ENCODE measurements at regions not wholly inside any gene's neighbourhood (a gene's known extent, or its start where the extent isn't known, plus 50 kb on each side); places are given as distances from the start of the nearest gene placed in this dataset.

DNA sequence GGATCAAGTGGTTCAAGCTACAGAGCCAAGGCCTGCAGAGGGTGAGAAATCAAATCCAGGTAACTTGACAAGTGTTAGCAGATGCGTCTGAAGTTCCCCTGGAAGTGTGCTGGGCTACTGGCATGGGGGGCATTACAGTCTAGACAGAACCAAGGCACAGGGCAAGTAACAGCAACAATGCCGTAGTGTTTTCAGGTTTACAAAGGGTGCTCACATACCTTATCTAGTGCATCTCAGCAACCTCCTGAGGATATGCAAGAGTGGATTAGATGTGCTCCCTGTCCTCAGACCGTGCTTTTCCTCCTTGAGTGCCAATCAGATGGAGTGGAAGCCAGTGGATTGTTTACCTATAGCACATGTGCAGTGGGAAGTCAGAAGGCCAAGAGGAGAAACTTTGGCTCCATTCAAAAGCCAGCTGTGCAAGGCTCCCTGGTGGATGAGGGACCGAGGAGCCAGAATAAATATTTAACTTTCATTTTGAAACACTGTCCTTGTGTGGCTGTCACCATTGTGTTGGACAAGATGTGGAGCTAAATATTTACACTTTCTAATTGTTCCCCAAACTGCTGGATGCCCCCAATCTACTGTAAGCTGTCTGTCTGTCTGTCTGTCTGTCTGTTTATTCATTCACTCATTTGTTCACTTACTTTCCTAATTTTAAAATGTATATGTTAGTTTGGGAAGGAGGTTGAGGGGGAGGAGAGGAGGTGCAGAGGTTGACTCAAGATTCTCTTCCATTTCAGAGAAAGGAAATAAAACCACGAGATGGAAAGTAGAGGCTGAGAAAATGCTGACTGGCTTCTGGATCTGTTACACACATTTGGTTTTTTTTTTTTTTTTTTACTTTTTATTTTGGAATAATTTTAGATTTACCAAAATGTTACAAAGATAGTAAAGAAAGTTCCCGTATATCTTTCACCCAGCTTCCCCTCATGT lies 184.0 kb upstream of the PARP11 start:
- ChIA-PET CTCF (ENCODE audit: low intra/inter-chr PET ratio, low total read pairs) (no interaction called here), POLR2A (interaction anchor here (0.7 to 0.8 kb wide), 2 partner anchors 45 to 65 kb away, joined by 3 to 4 read pairs; no protein-coding TSS in a partner anchor)
- H3K4me1 ChIP-seq (ENCODE audit: insufficient read depth, low read length), result peaks cover 44% of the 10 kb centered on the region
- FAIRE-seq (peak; percentile 98), DNase-seq (ENCODE audit: low spot score) (peak; percentile 81), ATAC-seq (peak; percentile 98)
- WGBS (ENCODE audit: low lambda C conversion rate), result 34% methylated on average over 4 of the region's 6 CpGs
- no peaks in the 10 kb centered on the region for H3K27me3 ChIP-seq (ENCODE audit: control insufficient read depth in 1 of 2, insufficient read depth in 2 of 2, low read length in 2 of 2)
- no peak overlapping the region for H3K4me3 ChIP-seq (replicated peaks in 1 of 3; ENCODE audit: insufficient read depth in 1 of 3, low read depth in 2 of 3, low read length in 3 of 3)
- H2AFZ ChIP-seq (ENCODE audit: low read length), result no peak overlapping the region
- no peak overlapping the region for H3K27ac ChIP-seq (ENCODE audit: extremely low read length, insufficient read depth, low read length)
- no peaks in the 10 kb centered on the region for H3K9me3 ChIP-seq (ENCODE audit: low read length)
- no TSS peak for BruUV-seq (replicated peaks)
- no peaks in the 10 kb centered on the region for H3K79me2 ChIP-seq (ENCODE audit: insufficient read depth, low read length)
- in situ Hi-C loops (cut with HindIII; ENCODE audit: extremely low pct_ligation_motif_present, low pct_unique_long_range_greater_than_20kb) (no loop called here), intact Hi-C loops (cut with micrococcal nuclease; ENCODE audit: unreplicated experiment) (no loop called here)
- H3K4me2 ChIP-seq (ENCODE audit: low read depth, low read length), result peak overlapping the region; percentile 27
- H3K36me3 ChIP-seq (replicated peaks in 1 of 2; ENCODE audit: control insufficient read depth in 1 of 2, insufficient read depth in 2 of 2, low read length in 2 of 2), result no peaks in the 10 kb centered on the region
- no peaks in the 10 kb centered on the region for H4K20me1 ChIP-seq (ENCODE audit: insufficient read depth, low read length)
- no peak overlapping the region for H3K9ac ChIP-seq (ENCODE audit: insufficient read depth, low read depth, low read length)
- TF ChIP-seq NCOR1 (IDR thresholded peaks at IDR 0.05; ENCODE audit: borderline replicate concordance, low read length) (peak; percentile 48; the same call in 1 of the 2 replicates), FOXO1 (CRISPR knock-in tag; IDR thresholded peaks at IDR 0.05) (peak; percentile 26; the same call in 1 of the 2 replicates), JUND (CRISPR knock-in tag; IDR thresholded peaks at IDR 0.05) (no peak), ZNF652 (CRISPR knock-in tag; IDR thresholded peaks at IDR 0.05; ENCODE audit: borderline replicate concordance, low read depth) (no peak), ZSCAN22 (CRISPR knock-in tag; IDR thresholded peaks at IDR 0.05) (peak; percentile 99), RXRB (CRISPR knock-in tag; IDR thresholded peaks at IDR 0.05; ENCODE audit: borderline replicate concordance) (peak; percentile 57; the same call in 1 of the 2 replicates), HNRNPL (IDR thresholded peaks at IDR 0.05; ENCODE audit: low read depth, low read length) (no peak), ELF1 (CRISPR knock-in tag; IDR thresholded peaks at IDR 0.05) (no peak), ZNF772 (CRISPR knock-in tag; IDR thresholded peaks at IDR 0.05) (peak; percentile 40; the same call in 1 of the 2 replicates), PHF20 (CRISPR knock-in tag; IDR thresholded peaks at IDR 0.05) (no peak), SPEN (CRISPR knock-in tag; IDR thresholded peaks at IDR 0.05; ENCODE audit: low read depth) (no peak), SNAPC2 (CRISPR knock-in tag; IDR thresholded peaks at IDR 0.05) (no peak), FOXK2 (IDR thresholded peaks at IDR 0.05) (no peak), SRY (CRISPR knock-in tag; IDR thresholded peaks at IDR 0.05) (no peak), ATM (IDR thresholded peaks at IDR 0.05; ENCODE audit: borderline replicate concordance) (no peak), RBAK (CRISPR knock-in tag; IDR thresholded peaks at IDR 0.05) (no peak), ZNF317 (CRISPR knock-in tag; IDR thresholded peaks at IDR 0.05) (peak; percentile 87), NFIC (IDR thresholded peaks at IDR 0.05; ENCODE audit: low read length) (peak; percentile 40; the same call in 1 of the 2 replicates), TCF7 (IDR thresholded peaks at IDR 0.05; ENCODE audit: low read depth) (peak; percentile 51), ZNF510 (CRISPR knock-in tag; IDR thresholded peaks at IDR 0.05; ENCODE audit: low read depth) (no peak)
- TF ChIP-seq, protein P1, sequence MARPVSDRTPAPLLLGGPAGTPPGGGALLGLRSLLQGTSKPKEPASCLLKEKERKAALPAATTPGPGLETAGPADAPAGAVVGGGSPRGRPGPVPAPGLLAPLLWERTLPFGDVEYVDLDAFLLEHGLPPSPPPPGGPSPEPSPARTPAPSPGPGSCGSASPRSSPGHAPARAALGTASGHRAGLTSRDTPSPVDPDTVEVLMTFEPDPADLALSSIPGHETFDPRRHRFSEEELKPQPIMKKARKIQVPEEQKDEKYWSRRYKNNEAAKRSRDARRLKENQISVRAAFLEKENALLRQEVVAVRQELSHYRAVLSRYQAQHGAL (CRISPR knock-in tag; IDR thresholded peaks at IDR 0.05; ENCODE audit: not compliant biosample characterization), result no peak
- TF ChIP-seq, protein P2, sequence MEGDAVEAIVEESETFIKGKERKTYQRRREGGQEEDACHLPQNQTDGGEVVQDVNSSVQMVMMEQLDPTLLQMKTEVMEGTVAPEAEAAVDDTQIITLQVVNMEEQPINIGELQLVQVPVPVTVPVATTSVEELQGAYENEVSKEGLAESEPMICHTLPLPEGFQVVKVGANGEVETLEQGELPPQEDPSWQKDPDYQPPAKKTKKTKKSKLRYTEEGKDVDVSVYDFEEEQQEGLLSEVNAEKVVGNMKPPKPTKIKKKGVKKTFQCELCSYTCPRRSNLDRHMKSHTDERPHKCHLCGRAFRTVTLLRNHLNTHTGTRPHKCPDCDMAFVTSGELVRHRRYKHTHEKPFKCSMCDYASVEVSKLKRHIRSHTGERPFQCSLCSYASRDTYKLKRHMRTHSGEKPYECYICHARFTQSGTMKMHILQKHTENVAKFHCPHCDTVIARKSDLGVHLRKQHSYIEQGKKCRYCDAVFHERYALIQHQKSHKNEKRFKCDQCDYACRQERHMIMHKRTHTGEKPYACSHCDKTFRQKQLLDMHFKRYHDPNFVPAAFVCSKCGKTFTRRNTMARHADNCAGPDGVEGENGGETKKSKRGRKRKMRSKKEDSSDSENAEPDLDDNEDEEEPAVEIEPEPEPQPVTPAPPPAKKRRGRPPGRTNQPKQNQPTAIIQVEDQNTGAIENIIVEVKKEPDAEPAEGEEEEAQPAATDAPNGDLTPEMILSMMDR (CRISPR knock-in tag; IDR thresholded peaks at IDR 0.05), result peak; percentile 16; the same call in 1 of the 2 replicates
- TF ChIP-seq, protein P3, sequence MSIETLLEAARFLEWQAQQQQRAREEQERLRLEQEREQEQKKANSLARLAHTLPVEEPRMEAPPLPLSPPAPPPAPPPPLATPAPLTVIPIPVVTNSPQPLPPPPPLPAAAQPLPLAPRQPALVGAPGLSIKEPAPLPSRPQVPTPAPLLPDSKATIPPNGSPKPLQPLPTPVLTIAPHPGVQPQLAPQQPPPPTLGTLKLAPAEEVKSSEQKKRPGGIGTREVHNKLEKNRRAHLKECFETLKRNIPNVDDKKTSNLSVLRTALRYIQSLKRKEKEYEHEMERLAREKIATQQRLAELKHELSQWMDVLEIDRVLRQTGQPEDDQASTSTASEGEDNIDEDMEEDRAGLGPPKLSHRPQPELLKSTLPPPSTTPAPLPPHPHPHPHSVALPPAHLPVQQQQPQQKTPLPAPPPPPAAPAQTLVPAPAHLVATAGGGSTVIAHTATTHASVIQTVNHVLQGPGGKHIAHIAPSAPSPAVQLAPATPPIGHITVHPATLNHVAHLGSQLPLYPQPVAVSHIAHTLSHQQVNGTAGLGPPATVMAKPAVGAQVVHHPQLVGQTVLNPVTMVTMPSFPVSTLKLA (IDR thresholded peaks at IDR 0.05), result 0 out of 2 replicates have a peak, but pooled peaks have one; percentile 12
